ENCODE measurements at regions not wholly inside any gene's neighbourhood (a gene's known extent, or its start where the extent isn't known, plus 50 kb on each side); places are given as distances from the start of the nearest gene placed in this dataset.

- DNase-seq, result peak; percentile 46
- Mint-ChIP-seq H3K9me3 (no peaks in the 10 kb centered on the region), H3K36me3 (no peaks in the 10 kb centered on the region), H3K4me3 (peak overlapping the region; percentile 92), H3K27ac (no peak overlapping the region), H3K4me1 (ENCODE audit: low read depth) (peaks cover 14% of the 10 kb centered on the region), H3K27me3 (peaks cover 20% of the 10 kb centered on the region)
- POLR2A ChIA-PET, result interaction anchor here (0.6 kb wide), 1 partner anchor 138 kb away, joined by 3 read pairs; no protein-coding TSS in a partner anchor
- CTCF ChIA-PET, result interaction anchor here (1.6 kb wide), 1 partner anchor 351 kb away, joined by 7 read pairs; no protein-coding TSS in a partner anchor
- intact Hi-C loops (cut with micrococcal nuclease), result loop anchor here (2.0 kb wide), 2 partner anchors 352 to 658 kb away; no protein-coding TSS in a partner anchor
Measured at GRCh38 chr15:62390791-62391640, 225.9 kb upstream of the C2CD4B start.

GRCh38 chr15:62391641-62392262, 226.7 kb upstream of the C2CD4B start:
- H3K4me3 Mint-ChIP-seq, result peak overlapping the region; percentile 92
- H3K36me3 Mint-ChIP-seq, result no peaks in the 10 kb centered on the region
- CTCF ChIA-PET, result interaction anchor here (0.5 to 1.6 kb wide), 3 partner anchors 315 to 700 kb away, joined by 3 to 7 read pairs (median 3); no protein-coding TSS in a partner anchor
- peaks cover 14% of the 10 kb centered on the region for H3K4me1 Mint-ChIP-seq (ENCODE audit: low read depth)
- DNase-seq, result peak; percentile 41
- H3K27ac Mint-ChIP-seq, result no peak overlapping the region
- POLR2A ChIA-PET, result no interaction called here
- no peaks in the 10 kb centered on the region for H3K9me3 Mint-ChIP-seq
- peaks cover 20% of the 10 kb centered on the region for H3K27me3 Mint-ChIP-seq
- intact Hi-C loops (cut with micrococcal nuclease), result loop anchor here (2.0 kb wide), 2 partner anchors 351 to 657 kb away; no protein-coding TSS in a partner anchor

- peaks cover 14% of the 10 kb centered on the region for H3K4me1 Mint-ChIP-seq (ENCODE audit: low read depth)
- H3K27ac Mint-ChIP-seq, result no peak overlapping the region
- POLR2A ChIA-PET, result no interaction called here
- no peaks in the 10 kb centered on the region for H3K9me3 Mint-ChIP-seq
- H3K4me3 Mint-ChIP-seq, result peak overlapping the region; percentile 92
- intact Hi-C loops (cut with micrococcal nuclease), result no loop called here
- peaks cover 20% of the 10 kb centered on the region for H3K27me3 Mint-ChIP-seq
- no peaks in the 10 kb centered on the region for H3K36me3 Mint-ChIP-seq
- DNase-seq, result peak; percentile 18
- CTCF ChIA-PET, result interaction anchor here (0.5 to 1.6 kb wide), 3 partner anchors 314 to 700 kb away, joined by 3 to 7 read pairs (median 3); no protein-coding TSS in a partner anchor
Measured at GRCh38 chr15:62392376-62392775, 227.3 kb upstream of the C2CD4B start.

GRCh38 chr15:62393196-62393595, 228.1 kb upstream of the C2CD4B start:
- Mint-ChIP-seq H3K9me3 (peaks cover under 1% of the 10 kb centered on the region), H3K4me1 (ENCODE audit: low read depth) (peaks cover 14% of the 10 kb centered on the region), H3K27me3 (peaks cover 23% of the 10 kb centered on the region), H3K27ac (no peak overlapping the region), H3K36me3 (no peaks in the 10 kb centered on the region), H3K4me3 (no peak overlapping the region)
- ChIA-PET CTCF (no interaction called here), POLR2A (no interaction called here)
- DNase-seq, result no peak
- intact Hi-C loops (cut with micrococcal nuclease), result no loop called here

GRCh38 chr15:62394079-62394478, 229.0 kb upstream of the C2CD4B start:
- no peak overlapping the region for H3K4me3 Mint-ChIP-seq
- peaks cover 28% of the 10 kb centered on the region for H3K27me3 Mint-ChIP-seq
- ChIA-PET CTCF (no interaction called here), POLR2A (no interaction called here)
- peaks cover 5% of the 10 kb centered on the region for H3K9me3 Mint-ChIP-seq
- H3K27ac Mint-ChIP-seq, result no peak overlapping the region
- peaks cover 14% of the 10 kb centered on the region for H3K4me1 Mint-ChIP-seq (ENCODE audit: low read depth)
- no peak for DNase-seq
- H3K36me3 Mint-ChIP-seq, result peaks cover 4% of the 10 kb centered on the region
- intact Hi-C loops (cut with micrococcal nuclease), result no loop called here

GRCh38 chr15:62400778-62401177, 235.7 kb upstream of the C2CD4B start:
- intact Hi-C loops (cut with micrococcal nuclease), result no loop called here
- Mint-ChIP-seq H3K9me3 (peaks cover 19% of the 10 kb centered on the region), H3K27me3 (peaks cover 37% of the 10 kb centered on the region), H3K27ac (no peak overlapping the region), H3K4me3 (no peak overlapping the region), H3K4me1 (ENCODE audit: low read depth) (no peaks in the 10 kb centered on the region), H3K36me3 (peaks cover 12% of the 10 kb centered on the region)
- no peak for DNase-seq
- POLR2A ChIA-PET, result no interaction called here
- CTCF ChIA-PET, result no interaction called here

- no peaks in the 10 kb centered on the region for H3K4me1 Mint-ChIP-seq (ENCODE audit: low read depth)
- H3K36me3 Mint-ChIP-seq, result peaks cover 12% of the 10 kb centered on the region
- POLR2A ChIA-PET, result no interaction called here
- H3K4me3 Mint-ChIP-seq, result no peak overlapping the region
- intact Hi-C loops (cut with micrococcal nuclease), result no loop called here
- DNase-seq, result no peak
- H3K9me3 Mint-ChIP-seq, result peaks cover 19% of the 10 kb centered on the region
- CTCF ChIA-PET, result interaction anchor here (0.9 kb wide), 1 partner anchor 65 kb away, joined by 4 read pairs; no protein-coding TSS in a partner anchor
- peaks cover 43% of the 10 kb centered on the region for H3K27me3 Mint-ChIP-seq
- no peak overlapping the region for H3K27ac Mint-ChIP-seq
Measured at GRCh38 chr15:62402687-62403086, 237.6 kb upstream of the C2CD4B start.

GRCh38 chr15:62403164-62403809, 238.2 kb upstream of the C2CD4B start:
- Mint-ChIP-seq H3K36me3 (peaks cover 11% of the 10 kb centered on the region), H3K27me3 (peaks cover 39% of the 10 kb centered on the region), H3K4me3 (no peak overlapping the region), H3K27ac (no peak overlapping the region), H3K9me3 (peaks cover 18% of the 10 kb centered on the region), H3K4me1 (ENCODE audit: low read depth) (no peaks in the 10 kb centered on the region)
- DNase-seq, result no peak
- POLR2A ChIA-PET, result no interaction called here
- CTCF ChIA-PET, result no interaction called here
- intact Hi-C loops (cut with micrococcal nuclease), result no loop called here

- peaks cover 12% of the 10 kb centered on the region for H3K9me3 Mint-ChIP-seq
Measured at GRCh38 chr15:62404194-62404985, 239.3 kb upstream of the C2CD4B start.

GRCh38 chr15:62406305-62406891, 241.3 kb upstream of the C2CD4B start:
- no peak overlapping the region for H3K27ac Mint-ChIP-seq
- ChIA-PET POLR2A (no interaction called here), CTCF (no interaction called here)
- no peak overlapping the region for H3K4me3 Mint-ChIP-seq
- H3K27me3 Mint-ChIP-seq, result peaks cover 34% of the 10 kb centered on the region
- H3K4me1 Mint-ChIP-seq (ENCODE audit: low read depth), result no peaks in the 10 kb centered on the region
- DNase-seq, result no peak
- no peaks in the 10 kb centered on the region for H3K36me3 Mint-ChIP-seq
- intact Hi-C loops (cut with micrococcal nuclease), result no loop called here
- no peaks in the 10 kb centered on the region for H3K9me3 Mint-ChIP-seq

More at GRCh38 chr15:62404194-62404985, 239.3 kb upstream of the C2CD4B start:
- Mint-ChIP-seq H3K4me1 (ENCODE audit: low read depth) (no peaks in the 10 kb centered on the region), H3K4me3 (no peak overlapping the region), H3K27ac (no peak overlapping the region), H3K27me3 (peaks cover 36% of the 10 kb centered on the region), H3K36me3 (peaks cover 8% of the 10 kb centered on the region)
- ChIA-PET POLR2A (no interaction called here), CTCF (no interaction called here)
- no peak for DNase-seq
- intact Hi-C loops (cut with micrococcal nuclease), result no loop called here

GRCh38 chr15:62407216-62407615, 242.1 kb upstream of the C2CD4B start:
- ChIA-PET POLR2A (no interaction called here), CTCF (no interaction called here)
- intact Hi-C loops (cut with micrococcal nuclease), result no loop called here
- peaks cover 30% of the 10 kb centered on the region for H3K27me3 Mint-ChIP-seq
- H3K4me3 Mint-ChIP-seq, result no peak overlapping the region
- no peak overlapping the region for H3K27ac Mint-ChIP-seq
- no peaks in the 10 kb centered on the region for H3K9me3 Mint-ChIP-seq
- H3K4me1 Mint-ChIP-seq (ENCODE audit: low read depth), result no peaks in the 10 kb centered on the region
- H3K36me3 Mint-ChIP-seq, result no peaks in the 10 kb centered on the region
- no peak for DNase-seq

Data from activated CD4-positive, alpha-beta memory T cell treated with anti-CD3 and anti-CD28 coated beads for 36 hours (primary cell).